GM12878 (cell line): ENCODE measurements at regions not wholly inside any gene's neighbourhood (a gene's known extent, or its start where the extent isn't known, plus 50 kb on each side); places are given as distances from the start of the nearest gene placed in this dataset.

ENCODE experiments used
- ATAC-seq: fragments of 200-7000 bp; cut with Tn5 transposase; 3 replicates; pipeline ENCODE4 v1.9.1; 2020; ENCODE audit warnings: mild to moderate bottlenecking, moderate library complexity
- BruUV-seq: library from RNA; stranded (reverse); fragments of 400-500 nt; replicated peaks from 2 replicates; lab custom pipeline; 2021; lab: Mats Ljungman, UMichigan
- CTCF ChIA-PET: fragments of 300-600 bp; sonication (Branson Sonifier 250); formaldehyde crosslinking; extraction: SDS; loops from one replicate; lab custom pipeline; 2021; ENCODE audit warnings: inconsistent platforms; lab: Yijun Ruan, JAX
- POLR2A ChIA-PET: fragments of 350-600 bp; formaldehyde crosslinking; extraction: SDS; loops from one replicate; lab custom pipeline; 2021; ENCODE audit warnings: inconsistent platforms; lab: Charles Lee
- RAD21 ChIA-PET: fragments of 300-600 bp; sonication (Branson Sonifier 250); formaldehyde crosslinking; loops from one replicate; lab custom pipeline; 2023; ENCODE audit warnings: antibody characterized with exemption; ENCODE audit not compliant: unreplicated experiment; lab: Charles Lee
- SMC1A ChIA-PET: fragments of 300-600 bp; sonication (Branson Sonifier 250); formaldehyde crosslinking; loops from one replicate; lab custom pipeline; 2023; ENCODE audit not compliant: unreplicated experiment, uncharacterized antibody; lab: Charles Lee
- DNase-seq: peaks from one replicate; pipeline ENCODE4 v3.0.0-alpha.2; 2011; ENCODE audit warnings: low read depth, low spot score
- FAIRE-seq: peaks from 3 replicates; lab custom pipeline; 2011; peaks lifted over from hg19 to GRCh38; lab: Jason Lieb, UNC
- H2AFZ ChIP-seq: 2 replicates; pipeline ENCODE4 v1.6.0; 2011; ENCODE audit warnings: low read depth, low read length, control low read depth; ENCODE audit not compliant: control insufficient read depth
- H3K27ac ChIP-seq: 2 replicates; pipeline ENCODE4 v1.5.1; 2011; ENCODE audit warnings: control low read depth; ENCODE audit not compliant: control insufficient read depth, insufficient read depth
- H3K27me3 ChIP-seq, 2 experiments: replicated peaks in 1 of 2; 2 replicates each; pipeline versions ENCODE4 v1.6.0 to v1.6.1; 2011; ENCODE audit warnings: low read length in 1 of 2; ENCODE audit not compliant: control insufficient read depth in 2 of 2, insufficient read depth in 2 of 2
- H3K36me3 ChIP-seq, 2 experiments: 2 replicates each; pipeline ENCODE4 v1.5.1; 2011; ENCODE audit warnings: low read length in 1 of 2; ENCODE audit not compliant: control insufficient read depth in 2 of 2, insufficient read depth in 2 of 2
- H3K4me1 ChIP-seq: 2 replicates; pipeline ENCODE4 v1.6.1; 2011; ENCODE audit warnings: mild to moderate bottlenecking, low read length, moderate library complexity, mixed read lengths; ENCODE audit not compliant: control insufficient read depth, insufficient read depth
- H3K4me2 ChIP-seq: 2 replicates; pipeline ENCODE4 v1.6.0; 2011; ENCODE audit warnings: control low read depth; ENCODE audit not compliant: control insufficient read depth, insufficient read depth
- H3K4me3 ChIP-seq: fragments of 200-600 bp; sonication (generic); 2 replicates; pipeline ENCODE4 v1.5.1; 2016
- H3K79me2 ChIP-seq: 2 replicates; pipeline ENCODE4 v1.6.0; 2011; ENCODE audit warnings: low read length; ENCODE audit not compliant: control insufficient read depth, insufficient read depth
- H3K9ac ChIP-seq: 2 replicates; pipeline ENCODE4 v1.8.0; 2011; ENCODE audit warnings: low read length, control low read depth, mixed read lengths; ENCODE audit not compliant: control insufficient read depth, insufficient read depth
- H3K9me3 ChIP-seq: replicated peaks from 3 replicates; pipeline ENCODE4 v1.5.1; 2011; ENCODE audit warnings: mild to moderate bottlenecking, low read length; ENCODE audit not compliant: control insufficient read depth, insufficient read depth
- H4K20me1 ChIP-seq: 2 replicates; pipeline ENCODE4 v1.6.0; 2011; ENCODE audit not compliant: control insufficient read depth, insufficient read depth
- BRCA1 ChIP-seq: IDR thresholded peaks from 2 replicates; pipeline ENCODE4 v1.6.1; 2011; ENCODE audit warnings: low read depth, low read length, improper control_type of control experiment
- ESRRA ChIP-seq: IDR thresholded peaks from 2 replicates; pipeline ENCODE4 v1.6.1; 2012; ENCODE audit warnings: mild to moderate bottlenecking, low read length, improper control_type of control experiment
- MEF2B ChIP-seq: fragments of 450-650 bp; IDR thresholded peaks from 2 replicates; pipeline ENCODE4 v1.6.1; 2018; ENCODE audit warnings: mild to moderate bottlenecking, moderate library complexity; ENCODE audit not compliant: partially characterized antibody, poor library complexity, severe bottlenecking
- NFXL1 ChIP-seq: fragments of 450-650 bp; IDR thresholded peaks from 2 replicates; pipeline ENCODE4 v1.6.1; 2017; ENCODE audit warnings: antibody characterized with exemption, mild to moderate bottlenecking, borderline replicate concordance
- NFYA ChIP-seq: IDR thresholded peaks from 2 replicates; pipeline ENCODE4 v1.6.1; 2011; ENCODE audit warnings: low read depth, mild to moderate bottlenecking, low read length, improper control_type of control experiment, borderline replicate concordance
- POLR2A ChIP-seq: IDR thresholded peaks from 2 replicates; pipeline ENCODE4 v1.6.1; 2011; ENCODE audit warnings: low read depth, mild to moderate bottlenecking, low read length
- RFX5 ChIP-seq: IDR thresholded peaks from 2 replicates; pipeline ENCODE4 v1.6.1; 2011; ENCODE audit warnings: low read depth, low read length, improper control_type of control experiment
- SIX5 ChIP-seq: IDR thresholded peaks from 2 replicates; pipeline ENCODE4 v1.6.1; 2011; ENCODE audit warnings: mild to moderate bottlenecking, low read depth, low read length, moderate library complexity; ENCODE audit not compliant: severe bottlenecking
- SMAD1 ChIP-seq: fragments of 450-650 bp; IDR thresholded peaks from 2 replicates; pipeline ENCODE4 v1.6.1; 2018; ENCODE audit warnings: mild to moderate bottlenecking, low read depth; ENCODE audit not compliant: partially characterized antibody
- SMC3 ChIP-seq: IDR thresholded peaks from 2 replicates; pipeline ENCODE4 v1.6.1; 2011; ENCODE audit warnings: low read length, improper control_type of control experiment, borderline replicate concordance
- STAT1 ChIP-seq: fragments of 450-650 bp; conservative IDR thresholded peaks from 2 replicates; pipeline ENCODE4 v1.6.1; 2014; ENCODE audit warnings: antibody characterized with exemption, mild to moderate bottlenecking
- ZNF274 ChIP-seq: IDR thresholded peaks from one replicate; pipeline ENCODE4 v1.8.0; 2011; ENCODE audit not compliant: insufficient read length, insufficient read depth
- WGBS: methylation state at CpG from one replicate; pipeline ENCODE4 v1.1.6; 2016; ENCODE audit warnings: low lambda C conversion rate; ENCODE audit not compliant: insufficient replicate concordance, insufficient coverage; ENCODE audit errors: missing lambda C conversion rate; 5-methylcytosine and 5-hydroxymethylcytosine counted together
- in situ Hi-C: fragments of 300-500 bp; cut with MboI; formaldehyde crosslinking; loops from 9 replicates; pipeline ENCODE4 v1.14.3; 2018; ENCODE audit warnings: mixed read lengths
- intact Hi-C: fragments of 100-400 bp; cut with micrococcal nuclease; formaldehyde crosslinking; loops from one replicate; pipeline ENCODE4 v1.14.2; 2022; ENCODE audit not compliant: unreplicated experiment
- TF ChIP-seq, protein P1 (sequence below): IDR thresholded peaks from 2 replicates; pipeline ENCODE4 v1.6.1; 2011; ENCODE audit warnings: borderline replicate concordance, low read depth, mild to moderate bottlenecking, moderate library complexity, mixed read lengths, low read length; ENCODE audit not compliant: insufficient read depth; ENCODE audit errors: extremely low read length
- TF ChIP-seq, protein P2 (sequence below): IDR thresholded peaks from 2 replicates; pipeline ENCODE4 v1.6.1; 2011; ENCODE audit warnings: mild to moderate bottlenecking, low read depth, low read length, moderate library complexity; ENCODE audit not compliant: insufficient replicate concordance

DNA sequence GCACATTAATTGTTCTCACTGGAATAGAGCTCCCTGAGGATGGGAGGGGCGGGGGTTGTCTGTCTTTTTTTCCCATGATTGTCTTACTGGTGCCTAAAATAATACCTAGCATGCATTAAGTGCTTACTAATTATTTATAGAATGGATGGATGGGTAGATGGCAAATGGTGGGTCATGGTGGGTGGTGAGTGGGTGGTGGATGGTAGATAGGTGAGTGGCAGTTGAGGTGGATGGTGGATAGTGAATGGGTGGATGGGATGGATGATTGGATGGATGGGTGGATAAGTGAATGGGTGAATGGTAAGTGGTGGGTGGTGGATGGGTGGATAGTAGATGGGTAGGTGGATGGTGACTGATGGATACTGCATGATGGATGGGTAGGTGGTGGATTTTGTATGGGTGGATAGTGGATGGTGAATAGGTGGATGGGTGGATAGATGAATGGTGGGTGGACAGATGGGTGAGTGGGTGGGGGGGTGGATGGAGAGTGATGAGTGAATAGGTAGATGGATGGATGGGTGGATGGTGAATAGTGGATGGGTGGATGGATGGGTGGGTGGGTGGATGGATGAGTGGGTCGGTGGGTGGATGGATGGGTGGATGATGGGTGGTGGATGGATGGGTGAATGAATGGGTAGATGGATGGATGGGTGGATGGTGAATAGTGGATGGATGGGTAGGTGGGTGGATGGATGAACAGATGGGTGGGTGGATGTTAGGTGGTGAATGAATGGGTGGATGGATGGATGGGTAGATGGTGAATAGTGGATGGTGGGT is 51.6 kb downstream of the RBFOX3 start:
- BruUV-seq: no TSS peak
- Histone ChIP-seq H3K4me3 (no peak overlapping the region), H3K27me3 (peaks cover 0 to 2% of the 10 kb centered on the region in 2 experiments; a peak in 2 of 4 replicates), H3K36me3 (no peaks in the 10 kb centered on the region), H3K27ac (no peak overlapping the region), H4K20me1 (no peaks in the 10 kb centered on the region), H3K79me2 (no peaks in the 10 kb centered on the region), H3K9me3 (no peaks in the 10 kb centered on the region; the same call in 2 of the 3 replicates), H3K4me1 (no peaks in the 10 kb centered on the region), H2AFZ (no peak overlapping the region), H3K9ac (no peak overlapping the region), H3K4me2 (no peak overlapping the region)
- FAIRE-seq (no peak), DNase-seq (no peak), ATAC-seq (no peak)
- TF ChIP-seq, protein P1, sequence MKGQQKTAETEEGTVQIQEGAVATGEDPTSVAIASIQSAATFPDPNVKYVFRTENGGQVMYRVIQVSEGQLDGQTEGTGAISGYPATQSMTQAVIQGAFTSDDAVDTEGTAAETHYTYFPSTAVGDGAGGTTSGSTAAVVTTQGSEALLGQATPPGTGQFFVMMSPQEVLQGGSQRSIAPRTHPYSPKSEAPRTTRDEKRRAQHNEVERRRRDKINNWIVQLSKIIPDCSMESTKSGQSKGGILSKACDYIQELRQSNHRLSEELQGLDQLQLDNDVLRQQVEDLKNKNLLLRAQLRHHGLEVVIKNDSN: no peak
- TF ChIP-seq SIX5 (no peak), SMC3 (no peak)
- ChIA-PET CTCF (no interaction called here), RAD21 (no interaction called here), POLR2A (no interaction called here), SMC1A (no interaction called here)
- intact Hi-C loops: no loop called here
- in situ Hi-C loops: no loop called here
- 0% methylated on average over 1 of the region's 2 CpGs for WGBS

GRCh38 chr17:79558091-79558900 is 52.6 kb downstream of the RBFOX3 start:
- no peaks in the 10 kb centered on the region for H3K79me2 ChIP-seq
- no peaks in the 10 kb centered on the region for H4K20me1 ChIP-seq
- CTCF ChIA-PET: no interaction called here
- intact Hi-C loops: no loop called here
- ATAC-seq (no peak), DNase-seq (no peak), FAIRE-seq (no peak)
- in situ Hi-C loops: no loop called here
- WGBS: 53% methylated on average over 22 of the region's 24 CpGs
- H3K27ac ChIP-seq: no peak overlapping the region
- no peaks in the 10 kb centered on the region for H3K36me3 ChIP-seq
- POLR2A ChIA-PET: no interaction called here
- RAD21 ChIA-PET: no interaction called here
- no peak overlapping the region for H3K4me3 ChIP-seq
- H3K4me2 ChIP-seq: no peak overlapping the region
- H3K9me3 ChIP-seq: no peaks in the 10 kb centered on the region; the same call in 2 of the 3 replicates
- H3K9ac ChIP-seq: no peak overlapping the region
- H3K27me3 ChIP-seq: peaks cover 0 to 2% of the 10 kb centered on the region in 2 experiments; a peak in 2 of 4 replicates
- SMC1A ChIA-PET: no interaction called here
- no peaks in the 10 kb centered on the region for H3K4me1 ChIP-seq
- no peak overlapping the region for H2AFZ ChIP-seq
- BruUV-seq: no TSS peak
- TF ChIP-seq, protein P2, sequence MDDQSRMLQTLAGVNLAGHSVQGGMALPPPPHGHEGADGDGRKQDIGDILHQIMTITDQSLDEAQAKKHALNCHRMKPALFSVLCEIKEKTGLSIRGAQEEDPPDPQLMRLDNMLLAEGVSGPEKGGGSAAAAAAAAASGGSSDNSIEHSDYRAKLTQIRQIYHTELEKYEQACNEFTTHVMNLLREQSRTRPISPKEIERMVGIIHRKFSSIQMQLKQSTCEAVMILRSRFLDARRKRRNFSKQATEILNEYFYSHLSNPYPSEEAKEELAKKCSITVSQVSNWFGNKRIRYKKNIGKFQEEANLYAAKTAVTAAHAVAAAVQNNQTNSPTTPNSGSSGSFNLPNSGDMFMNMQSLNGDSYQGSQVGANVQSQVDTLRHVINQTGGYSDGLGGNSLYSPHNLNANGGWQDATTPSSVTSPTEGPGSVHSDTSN: no peak
- TF ChIP-seq ZNF274 (no peak), ESRRA (no peak), NFXL1 (no peak), NFYA (no peak), RFX5 (no peak), POLR2A (no peak), STAT1 (no peak), MEF2B (no peak), SMAD1 (no peak), BRCA1 (no peak)
